SIG-M5 treated with dmso at 0.1 percent for 504 hours (cell line): ENCODE measurements at regions not wholly inside any gene's neighbourhood (a gene's known extent, or its start where the extent isn't known, plus 50 kb on each side); places are given as distances from the start of the nearest gene placed in this dataset.
"Not testable (repeated sequence)": the region's sequence is repeated elsewhere in the genome, so short reads cannot be mapped to it uniquely, and the experiment has no call there.

ENCODE experiments used
- DNase-seq: peaks from one replicate; lab custom pipeline; 2025; ENCODE audit not compliant: unreplicated experiment; lab: John Stamatoyannopoulos, UW

GRCh38 chr17:37859451-37859850 is 64.8 kb upstream of the TBC1D3K start:
- no peak for DNase-seq

- DNase-seq, result not testable (repeated sequence)
Measured at GRCh38 chr17:37858391-37858790, 65.8 kb upstream of the TBC1D3K start.

GRCh38 chr17:37856245-37856644 is 68.0 kb upstream of the TBC1D3K start:
- DNase-seq, result no peak

- DNase-seq, result no peak
Measured at GRCh38 chr17:37849617-37849972, 74.6 kb upstream of the TBC1D3K start.

DNA sequence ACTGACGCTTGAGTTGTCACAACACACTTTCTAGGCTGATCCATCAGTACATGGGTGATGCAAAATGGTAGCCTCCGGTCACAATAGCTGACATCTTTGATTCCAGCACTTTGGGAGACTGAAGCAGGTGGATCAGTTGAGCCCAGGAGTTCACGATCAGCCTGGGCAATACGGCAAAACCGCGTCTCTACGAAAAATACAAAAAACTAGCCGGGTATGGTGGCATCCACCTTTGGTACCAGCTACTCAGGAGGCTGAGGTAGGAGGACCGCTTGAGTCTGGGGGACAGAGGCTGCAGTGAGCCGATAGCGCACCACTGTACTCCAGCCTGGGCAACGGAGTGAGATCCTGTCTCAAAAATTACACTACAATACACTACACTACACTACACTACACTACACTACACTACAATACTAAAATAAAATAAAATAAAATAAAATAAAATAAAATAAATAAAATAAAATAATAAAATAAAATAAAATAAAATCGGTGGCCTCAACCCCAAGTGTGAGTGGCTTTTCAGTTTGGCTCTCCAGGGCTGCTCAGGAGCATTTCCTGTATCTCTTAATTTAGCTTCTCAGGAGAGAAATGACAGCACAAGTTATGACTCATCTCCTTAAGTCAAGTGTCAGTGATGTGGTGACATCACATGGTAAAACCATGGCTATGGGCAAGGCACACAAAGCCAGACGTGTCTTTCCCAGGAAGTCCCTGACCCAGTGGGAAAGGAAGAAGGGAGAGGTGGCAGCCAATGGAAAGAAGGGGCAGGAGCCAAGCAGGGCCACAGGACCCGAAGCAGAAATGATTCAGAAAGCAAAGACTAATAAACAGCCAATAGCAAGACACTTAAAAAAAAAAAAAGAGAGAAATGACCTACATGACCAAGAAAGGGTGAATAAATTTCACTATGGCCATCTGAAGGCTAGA is 75.3 kb upstream of the TBC1D3K start:
- peak; percentile 77 for DNase-seq

DNA sequence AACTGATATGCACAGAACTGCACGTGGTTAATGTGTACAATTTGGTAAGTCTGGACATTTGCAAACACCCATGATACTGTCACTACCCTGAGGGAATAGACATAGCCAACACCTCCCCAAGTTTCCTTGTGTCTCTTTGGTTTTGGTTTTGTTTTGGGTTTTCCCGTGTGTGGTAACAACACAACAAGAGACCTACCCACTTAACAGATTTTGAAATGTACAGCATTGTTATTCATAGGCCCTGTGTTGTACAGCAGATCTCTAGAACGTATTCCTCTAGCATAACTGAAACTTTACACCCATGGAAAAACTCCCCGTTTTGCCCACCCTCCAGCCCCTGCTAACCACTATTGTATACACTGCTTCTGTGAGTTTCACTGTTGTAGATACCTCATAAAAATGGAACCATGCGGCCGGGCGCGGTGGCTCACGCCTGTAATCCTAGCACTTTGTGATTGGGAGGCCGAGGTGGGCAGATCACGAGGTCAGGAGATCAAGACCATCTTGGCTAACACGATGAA is 76.3 kb upstream of the TBC1D3K start:
- no peak for DNase-seq

DNA sequence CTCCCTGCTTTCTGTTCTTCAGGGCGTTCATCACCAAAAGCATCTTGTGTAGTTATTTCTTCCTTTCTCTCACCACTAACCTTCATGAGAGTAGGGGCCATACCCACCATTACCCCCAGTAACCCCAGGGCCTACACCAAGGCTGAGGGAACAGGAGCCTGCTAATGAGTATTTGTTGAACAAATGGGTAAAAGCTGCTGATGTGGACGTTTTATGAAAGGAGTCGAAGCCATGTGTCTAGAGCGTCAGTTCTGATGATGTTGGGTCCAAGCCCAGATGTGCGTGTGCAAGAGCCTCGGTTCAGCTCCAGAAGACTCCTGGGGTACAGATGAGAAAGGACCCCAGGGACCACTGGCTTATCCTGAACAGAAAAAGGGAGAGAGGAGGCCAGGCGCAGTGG is 77.1 kb upstream of the TBC1D3K start:
- DNase-seq, result no peak

DNA sequence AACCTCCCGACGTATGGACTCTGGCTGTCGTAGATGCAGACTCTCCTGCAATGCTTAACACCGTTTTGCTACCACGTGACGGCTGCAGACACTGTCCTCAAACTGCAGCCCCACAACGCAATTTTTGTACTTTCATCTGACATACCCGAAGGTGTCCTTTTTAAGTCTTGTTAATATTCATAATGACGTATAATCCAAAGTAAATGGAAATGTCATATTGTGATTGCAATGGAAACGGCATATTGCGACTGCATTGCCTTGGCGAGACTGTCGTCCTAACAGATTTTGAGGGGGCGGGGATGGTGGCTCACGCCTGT is 79.3 kb upstream of the TBC1D3K start:
- DNase-seq, result no peak

DNA sequence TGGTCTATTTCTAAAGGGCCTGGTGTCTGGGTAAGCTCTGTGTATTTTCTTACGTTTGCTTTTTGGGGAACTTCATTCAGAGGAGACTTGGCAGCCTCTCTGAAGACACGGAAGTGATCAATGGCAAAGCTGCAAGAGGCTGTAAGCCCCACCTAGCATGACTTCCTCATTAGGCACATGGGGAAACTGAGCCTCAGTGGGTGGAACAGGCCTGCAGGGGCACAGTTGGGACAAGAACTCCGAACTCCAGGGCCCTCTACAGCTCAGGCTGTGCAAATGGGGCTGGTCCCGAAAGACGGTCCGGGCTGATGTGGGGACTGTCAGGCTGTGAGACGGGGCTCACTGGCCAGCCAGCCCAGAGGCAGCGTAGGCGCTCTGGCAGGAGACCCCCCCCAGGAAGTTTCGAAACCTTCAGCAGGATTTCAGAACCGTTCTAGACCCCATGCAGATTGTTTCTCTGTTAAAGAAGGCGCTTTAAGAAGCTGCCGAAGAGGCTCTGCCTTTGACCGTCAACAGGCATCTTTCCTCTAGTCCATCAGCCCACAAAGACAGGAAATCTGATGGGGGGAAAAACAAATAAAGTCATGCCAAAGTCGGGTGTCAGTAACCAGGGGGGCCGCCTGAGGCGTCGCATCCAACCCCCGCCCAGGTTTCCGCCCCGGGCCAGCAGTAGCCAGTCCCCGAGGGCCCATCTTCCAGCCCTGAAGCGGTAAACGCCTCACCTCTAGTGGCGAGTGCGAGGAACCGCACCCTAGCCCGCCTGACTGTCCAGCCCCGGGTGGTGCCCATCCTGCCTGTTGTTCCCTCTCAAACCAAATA is 79.8 kb upstream of the TBC1D3K start:
- DNase-seq, result peak; percentile 76

GRCh38 chr17:37842401-37842800 is 81.8 kb upstream of the TBC1D3K start:
- DNase-seq, result no peak

- peak; percentile 51 for DNase-seq
Measured at GRCh38 chr17:37841232-37841631, 83.0 kb upstream of the TBC1D3K start.

DNA sequence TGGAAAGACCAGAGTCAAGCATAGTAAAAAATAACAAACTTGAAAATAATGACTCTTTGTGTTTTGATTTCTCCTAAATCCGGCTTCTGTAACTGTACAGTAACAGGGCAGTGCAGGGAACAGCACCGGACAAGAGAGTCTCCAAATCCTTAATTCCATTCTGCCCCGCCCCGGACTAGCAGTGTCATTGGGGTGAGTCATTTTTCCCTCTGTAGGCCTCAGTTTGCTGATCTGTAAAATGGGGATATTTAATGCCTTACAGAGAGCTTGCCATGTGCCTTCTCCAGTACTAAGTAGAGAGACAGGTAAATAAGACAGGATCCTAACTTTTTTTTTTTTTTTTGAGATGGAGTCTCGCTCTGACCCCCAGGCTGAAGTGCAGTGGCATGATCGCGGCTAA is 83.6 kb upstream of the TBC1D3K start:
- DNase-seq, result no peak

DNA sequence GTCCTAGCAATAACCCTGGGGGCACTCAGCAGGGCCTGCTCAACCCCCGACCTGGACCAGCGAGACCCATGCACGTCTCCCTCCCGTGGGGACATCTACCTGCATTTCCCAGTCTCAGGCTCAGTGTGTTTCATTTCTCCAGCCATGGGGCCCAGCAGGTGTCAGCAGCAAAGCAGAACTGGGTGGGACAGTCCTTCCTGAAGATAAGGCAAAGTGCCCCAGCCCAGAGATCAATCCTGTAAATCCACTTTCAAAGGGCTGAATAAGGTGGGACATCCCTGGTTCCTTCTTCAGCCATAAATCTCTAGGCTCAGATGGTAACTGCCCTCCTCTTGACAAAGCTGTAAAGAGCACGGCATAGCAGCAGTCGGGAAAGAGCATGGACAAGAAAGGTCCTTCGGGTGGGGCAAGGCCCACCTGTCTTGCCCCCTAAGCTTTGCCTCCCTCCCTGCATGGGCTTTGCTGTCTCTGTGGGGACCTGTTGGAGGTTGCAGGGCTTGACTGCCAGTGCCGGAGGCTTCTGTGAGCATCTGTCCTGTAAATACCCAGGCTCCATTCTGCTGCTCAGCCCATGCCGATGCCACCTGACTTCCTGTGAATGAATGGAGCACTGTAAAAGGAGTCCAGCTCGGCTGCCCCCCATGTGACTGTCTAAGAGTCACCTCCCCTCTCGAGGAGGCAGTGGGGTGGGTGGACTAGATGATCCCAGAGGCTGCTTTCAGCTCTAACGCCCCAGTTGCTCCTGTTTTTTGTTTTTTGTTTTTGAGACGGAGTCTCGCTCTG is 84.8 kb upstream of the TBC1D3K start:
- DNase-seq, result no peak

- DNase-seq, result no peak
Measured at GRCh38 chr17:37838276-37838675, 85.9 kb upstream of the TBC1D3K start.

- DNase-seq, result no peak
Measured at GRCh38 chr17:37836593-37836992, 87.6 kb upstream of the TBC1D3K start.

GRCh38 chr17:37834168-37834567 is 89.3 kb upstream of the HNF1B start:
- no peak for DNase-seq

- no peak for DNase-seq
Measured at GRCh38 chr17:37833237-37833859, 88.5 kb upstream of the HNF1B start.

DNA sequence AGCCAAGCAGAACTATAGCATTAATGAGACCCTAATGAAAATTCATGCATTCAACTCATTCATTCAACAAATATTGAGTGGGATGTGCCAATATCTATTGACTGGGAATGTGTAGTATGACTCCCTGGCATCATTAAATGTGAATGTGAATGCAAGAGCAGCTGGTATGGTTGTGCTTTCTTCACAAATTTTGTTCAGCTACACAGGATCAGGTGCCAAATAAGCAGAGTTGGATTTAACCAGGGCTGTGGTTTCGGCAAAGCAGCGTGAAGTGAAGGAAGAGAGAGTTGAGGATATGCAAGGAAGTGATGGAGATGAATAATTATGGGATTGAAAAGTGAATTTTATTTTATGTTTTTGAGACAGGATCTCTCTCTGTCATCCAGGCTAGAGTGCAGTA is 87.1 kb upstream of the HNF1B start:
- no peak for DNase-seq

GRCh38 chr17:37831492-37831891 is 86.6 kb upstream of the HNF1B start:
- no peak for DNase-seq

GRCh38 chr17:37830151-37830993 is 85.5 kb upstream of the HNF1B start:
- no peak for DNase-seq
